ENCODE measurements at regions not wholly inside any gene's neighbourhood (a gene's known extent, or its start where the extent isn't known, plus 50 kb on each side); places are given as distances from the start of the nearest gene placed in this dataset.

DNA sequence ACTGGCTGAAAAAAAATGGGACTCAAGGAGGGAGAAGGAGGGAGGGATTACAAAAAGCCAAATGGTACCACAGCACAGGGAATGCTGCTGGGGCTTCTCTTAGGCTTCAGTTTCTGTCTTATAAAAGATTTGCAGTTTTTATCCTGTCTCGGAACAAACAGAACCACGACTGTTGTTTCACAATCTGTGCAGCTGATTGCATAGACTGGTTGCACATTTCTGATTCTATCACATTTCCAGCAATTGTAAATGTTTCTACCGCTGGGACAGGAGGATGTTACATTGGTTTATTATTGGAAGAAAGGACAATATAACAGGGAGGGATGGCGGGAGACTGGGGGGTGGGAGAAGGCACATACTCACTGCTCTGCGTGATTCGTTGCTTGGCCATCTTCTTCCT lies 73.5 kb upstream of the ARID1B start:
- no peaks in the 10 kb centered on the region for H3K9me3 ChIP-seq (ENCODE audit: control insufficient read depth, low read depth, low read length)
- WGBS (ENCODE audit: insufficient coverage, low lambda C conversion rate), result no CpG with 5 or more reads among the region's 6 CpGs

DNA sequence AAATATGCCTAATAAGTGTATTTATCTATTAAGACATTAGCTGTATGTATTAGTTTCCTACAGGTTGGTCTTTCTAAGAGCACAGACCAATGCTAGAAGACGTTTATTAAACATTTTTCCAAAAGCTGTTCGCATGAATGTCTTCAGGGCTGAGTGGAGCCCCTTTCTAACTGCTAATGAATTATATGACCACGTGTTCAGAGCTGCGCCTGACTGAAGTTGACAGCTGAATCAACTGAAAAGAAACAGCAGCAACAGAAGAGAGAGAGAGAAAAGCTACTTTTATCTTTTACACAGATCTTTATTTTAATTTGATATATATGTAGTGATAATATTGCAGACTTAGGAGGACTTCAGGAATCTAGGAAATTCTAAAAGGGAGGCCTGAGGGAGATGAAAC lies 75.2 kb upstream of the ARID1B start:
- DNase-seq, result no peak
- Histone ChIP-seq H3K9me3 (ENCODE audit: control insufficient read depth, low read depth, low read length) (no peaks in the 10 kb centered on the region), H3K27me3 (ENCODE audit: control insufficient read depth, insufficient read depth, low read length) (no peaks in the 10 kb centered on the region), H3K4me3 (ENCODE audit: low read length) (no peak overlapping the region), H3K27ac (ENCODE audit: low read length) (no peak overlapping the region), H3K4me1 (ENCODE audit: control insufficient read depth, insufficient read depth, low read length) (no peaks in the 10 kb centered on the region), H3K36me3 (ENCODE audit: control insufficient read depth, insufficient read depth, low read length) (no peaks in the 10 kb centered on the region)
- no CpG with 5 or more reads among the region's 4 CpGs for WGBS (ENCODE audit: insufficient coverage, low lambda C conversion rate)

More for the DNA sequence above, 73.5 kb upstream of the ARID1B start:
- no peaks in the 10 kb centered on the region for H3K36me3 ChIP-seq (ENCODE audit: control insufficient read depth, insufficient read depth, low read length)
- H3K4me1 ChIP-seq (ENCODE audit: control insufficient read depth, insufficient read depth, low read length), result no peaks in the 10 kb centered on the region
- no peak overlapping the region for H3K4me3 ChIP-seq (ENCODE audit: low read length)
- DNase-seq, result no peak
- no peak overlapping the region for H3K27ac ChIP-seq (ENCODE audit: low read length)
- H3K27me3 ChIP-seq (ENCODE audit: control insufficient read depth, insufficient read depth, low read length), result no peaks in the 10 kb centered on the region

GRCh38 chr6:156700440-156701057 lies 76.6 kb upstream of the ARID1B start:
- H3K27me3 ChIP-seq (ENCODE audit: control insufficient read depth, insufficient read depth, low read length), result no peaks in the 10 kb centered on the region
- H3K36me3 ChIP-seq (ENCODE audit: control insufficient read depth, insufficient read depth, low read length), result no peaks in the 10 kb centered on the region
- no peak overlapping the region for H3K27ac ChIP-seq (ENCODE audit: low read length)
- no peaks in the 10 kb centered on the region for H3K4me1 ChIP-seq (ENCODE audit: control insufficient read depth, insufficient read depth, low read length)
- 90% methylated on average over 5 of the region's 7 CpGs for WGBS (ENCODE audit: insufficient coverage, low lambda C conversion rate)
- no peak overlapping the region for H3K4me3 ChIP-seq (ENCODE audit: low read length)
- DNase-seq, result no peak
- H3K9me3 ChIP-seq (ENCODE audit: control insufficient read depth, low read depth, low read length), result no peaks in the 10 kb centered on the region

GRCh38 chr6:156699935-156700334 lies 77.2 kb upstream of the ARID1B start:
- DNase-seq, result no peak
- Histone ChIP-seq H3K27ac (ENCODE audit: low read length) (no peak overlapping the region), H3K4me1 (ENCODE audit: control insufficient read depth, insufficient read depth, low read length) (no peaks in the 10 kb centered on the region), H3K9me3 (ENCODE audit: control insufficient read depth, low read depth, low read length) (no peaks in the 10 kb centered on the region), H3K4me3 (ENCODE audit: low read length) (no peak overlapping the region), H3K36me3 (ENCODE audit: control insufficient read depth, insufficient read depth, low read length) (no peaks in the 10 kb centered on the region), H3K27me3 (ENCODE audit: control insufficient read depth, insufficient read depth, low read length) (no peaks in the 10 kb centered on the region)
- WGBS (ENCODE audit: insufficient coverage, low lambda C conversion rate), result no CpG with 5 or more reads among the region's 3 CpGs

DNA sequence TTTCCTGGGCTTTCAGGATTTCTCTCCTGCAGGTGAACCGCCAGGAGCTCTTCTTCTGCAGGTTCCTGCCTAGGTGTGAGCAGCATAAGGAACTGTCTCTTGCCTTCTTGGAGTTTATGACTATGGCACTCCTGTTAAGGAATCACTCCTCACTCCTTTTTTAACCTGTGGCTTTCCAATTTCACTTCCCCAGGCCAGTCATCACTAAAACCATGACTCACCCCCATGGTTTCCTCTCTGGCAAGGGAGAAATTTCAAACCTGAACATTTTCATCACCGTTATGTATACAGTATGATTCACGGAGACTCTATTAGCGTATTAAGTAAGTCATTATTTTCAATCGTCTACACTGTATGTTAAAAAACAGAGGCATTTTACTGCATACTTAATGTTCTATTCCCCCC lies 78.2 kb upstream of the ARID1B start:
- Histone ChIP-seq H3K27me3 (ENCODE audit: control insufficient read depth, insufficient read depth, low read length) (no peaks in the 10 kb centered on the region), H3K4me3 (ENCODE audit: low read length) (no peak overlapping the region), H3K4me1 (ENCODE audit: control insufficient read depth, insufficient read depth, low read length) (no peaks in the 10 kb centered on the region), H3K36me3 (ENCODE audit: control insufficient read depth, insufficient read depth, low read length) (no peaks in the 10 kb centered on the region), H3K27ac (ENCODE audit: low read length) (no peak overlapping the region), H3K9me3 (ENCODE audit: control insufficient read depth, low read depth, low read length) (no peaks in the 10 kb centered on the region)
- no peak for DNase-seq
- WGBS (ENCODE audit: insufficient coverage, low lambda C conversion rate), result no CpG with 5 or more reads among the region's 5 CpGs

- H3K4me3 ChIP-seq (ENCODE audit: low read length), result no peak overlapping the region
- no peaks in the 10 kb centered on the region for H3K4me1 ChIP-seq (ENCODE audit: control insufficient read depth, insufficient read depth, low read length)
- H3K36me3 ChIP-seq (ENCODE audit: control insufficient read depth, insufficient read depth, low read length), result no peaks in the 10 kb centered on the region
- 83% methylated on average over 1 of the region's 9 CpGs for WGBS (ENCODE audit: insufficient coverage, low lambda C conversion rate)
- H3K27me3 ChIP-seq (ENCODE audit: control insufficient read depth, insufficient read depth, low read length), result no peaks in the 10 kb centered on the region
- DNase-seq, result no peak
- H3K27ac ChIP-seq (ENCODE audit: low read length), result no peak overlapping the region
- no peaks in the 10 kb centered on the region for H3K9me3 ChIP-seq (ENCODE audit: control insufficient read depth, low read depth, low read length)
These were observed 78.8 kb upstream of the ARID1B start for GRCh38 chr6:156698239-156699016.

GRCh38 chr6:156697225-156697830 lies 79.8 kb upstream of the ARID1B start:
- H3K27ac ChIP-seq (ENCODE audit: low read length), result no peak overlapping the region
- no peaks in the 10 kb centered on the region for H3K36me3 ChIP-seq (ENCODE audit: control insufficient read depth, insufficient read depth, low read length)
- H3K9me3 ChIP-seq (ENCODE audit: control insufficient read depth, low read depth, low read length), result no peaks in the 10 kb centered on the region
- no peak for DNase-seq
- no peaks in the 10 kb centered on the region for H3K27me3 ChIP-seq (ENCODE audit: control insufficient read depth, insufficient read depth, low read length)
- WGBS (ENCODE audit: insufficient coverage, low lambda C conversion rate), result no CpG with 5 or more reads among the region's 5 CpGs
- H3K4me3 ChIP-seq (ENCODE audit: low read length), result no peak overlapping the region
- H3K4me1 ChIP-seq (ENCODE audit: control insufficient read depth, insufficient read depth, low read length), result no peaks in the 10 kb centered on the region

DNA sequence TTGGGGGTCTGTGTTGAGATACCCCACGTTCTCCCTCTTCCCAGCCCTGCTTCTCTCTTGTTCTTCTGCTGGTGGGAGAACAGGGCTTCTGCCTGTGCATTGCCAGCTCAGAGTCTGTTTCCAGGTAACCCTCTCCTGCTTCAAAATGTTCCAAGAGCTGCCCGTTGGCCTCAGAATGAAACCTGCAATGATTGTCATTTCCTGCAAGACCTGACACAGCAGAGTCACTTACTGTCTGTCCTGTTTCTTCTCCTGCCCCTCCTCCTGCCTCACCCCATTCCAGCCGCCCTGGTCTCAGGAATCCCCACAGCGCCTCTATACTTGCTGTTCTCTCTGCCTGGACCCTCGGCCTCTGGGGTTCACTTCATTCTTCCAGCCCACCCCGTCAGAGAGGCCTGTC lies 81.4 kb upstream of the ARID1B start:
- Histone ChIP-seq H3K4me3 (ENCODE audit: low read length) (no peak overlapping the region), H3K27ac (ENCODE audit: low read length) (no peak overlapping the region), H3K36me3 (ENCODE audit: control insufficient read depth, insufficient read depth, low read length) (no peaks in the 10 kb centered on the region), H3K27me3 (ENCODE audit: control insufficient read depth, insufficient read depth, low read length) (no peaks in the 10 kb centered on the region), H3K9me3 (ENCODE audit: control insufficient read depth, low read depth, low read length) (no peaks in the 10 kb centered on the region), H3K4me1 (ENCODE audit: control insufficient read depth, insufficient read depth, low read length) (no peaks in the 10 kb centered on the region)
- no peak for DNase-seq
- WGBS (ENCODE audit: insufficient coverage, low lambda C conversion rate), result 69% methylated on average over 2 of the region's 6 CpGs

- no peak for DNase-seq
- H3K27ac ChIP-seq (ENCODE audit: low read length), result no peak overlapping the region
- WGBS (ENCODE audit: insufficient coverage, low lambda C conversion rate), result no CpG with 5 or more reads among the region's 2 CpGs
These were observed 82.5 kb upstream of the ARID1B start for GRCh38 chr6:156694679-156695078.

DNA sequence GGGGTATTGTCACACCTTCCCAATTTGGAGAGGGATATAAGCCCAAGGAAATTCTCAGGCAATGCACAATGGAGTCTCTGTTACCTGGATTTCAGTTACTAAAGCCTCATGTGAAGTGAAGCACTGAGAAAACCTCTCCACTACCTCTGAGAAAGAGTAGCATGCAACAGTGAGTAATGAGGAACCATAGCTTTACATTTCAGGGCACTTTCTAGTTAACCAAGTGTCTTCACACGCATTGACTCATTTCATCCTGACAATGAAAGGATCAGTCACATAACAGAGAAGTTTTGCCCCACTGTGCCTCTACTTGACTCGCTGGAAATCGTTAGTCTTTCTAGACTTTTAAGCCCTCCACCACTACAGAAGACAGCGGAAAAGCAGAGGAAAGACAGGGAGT lies 86.2 kb upstream of the ARID1B start:
- no CpG with 5 or more reads among the region's 4 CpGs for WGBS (ENCODE audit: insufficient coverage, low lambda C conversion rate)
- Histone ChIP-seq H3K27me3 (ENCODE audit: control insufficient read depth, insufficient read depth, low read length) (no peaks in the 10 kb centered on the region), H3K36me3 (ENCODE audit: control insufficient read depth, insufficient read depth, low read length) (no peaks in the 10 kb centered on the region), H3K27ac (ENCODE audit: low read length) (no peak overlapping the region), H3K4me1 (ENCODE audit: control insufficient read depth, insufficient read depth, low read length) (peaks cover 5% of the 10 kb centered on the region), H3K9me3 (ENCODE audit: control insufficient read depth, low read depth, low read length) (no peaks in the 10 kb centered on the region), H3K4me3 (ENCODE audit: low read length) (no peak overlapping the region)
- DNase-seq, result no peak

More at GRCh38 chr6:156694679-156695078, 82.5 kb upstream of the ARID1B start:
- Histone ChIP-seq H3K9me3 (ENCODE audit: control insufficient read depth, low read depth, low read length) (no peaks in the 10 kb centered on the region), H3K27me3 (ENCODE audit: control insufficient read depth, insufficient read depth, low read length) (no peaks in the 10 kb centered on the region), H3K4me1 (ENCODE audit: control insufficient read depth, insufficient read depth, low read length) (no peaks in the 10 kb centered on the region), H3K36me3 (ENCODE audit: control insufficient read depth, insufficient read depth, low read length) (no peaks in the 10 kb centered on the region), H3K4me3 (ENCODE audit: low read length) (no peak overlapping the region)

Measured in large intestine (tissue), 3 donors.